Epithelial cell of proximal tubule (primary cell): ENCODE measurements at regions not wholly inside any gene's neighbourhood (a gene's known extent, or its start where the extent isn't known, plus 50 kb on each side); places are given as distances from the start of the nearest gene placed in this dataset.

Source experiments
- DNase-seq: peaks from one replicate; pipeline ENCODE4 v3.0.0-alpha.2; 2011; ENCODE audit warnings: low read depth
- H3K4me3 ChIP-seq: 2 replicates; pipeline ENCODE4 v1.5.1; 2011; ENCODE audit warnings: low read depth, mild to moderate bottlenecking, low read length
- CTCF ChIP-seq: conservative IDR thresholded peaks from 2 replicates; pipeline ENCODE4 v1.5.1; 2012; ENCODE audit warnings: low read depth, mild to moderate bottlenecking, low read length

DNA sequence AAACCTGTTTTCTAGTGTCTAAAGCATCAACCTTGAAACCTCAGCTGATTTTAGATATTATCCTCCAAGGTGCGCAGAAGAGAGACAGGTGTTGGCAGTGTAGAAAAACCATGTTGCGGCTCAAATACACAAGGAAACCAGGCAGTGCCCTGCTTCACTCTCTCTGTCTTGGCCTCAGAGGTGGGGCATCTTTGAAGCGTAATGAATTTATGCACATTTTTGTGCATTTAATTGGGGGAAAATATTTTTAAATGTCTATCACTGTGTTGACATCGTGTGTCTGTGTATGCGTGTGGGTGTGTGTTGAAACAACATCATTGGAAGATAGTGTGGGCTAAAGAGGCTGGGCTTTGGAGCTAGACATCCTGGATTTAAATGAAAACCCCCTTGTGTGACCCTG lies 334.0 kb upstream of the CHD6 start:
- no peak for DNase-seq
- no peak for TF ChIP-seq CTCF
- H3K4me3 ChIP-seq: no peak overlapping the region

GRCh38 chr20:41951615-41952014 lies 333.4 kb upstream of the CHD6 start:
- no peak overlapping the region for H3K4me3 ChIP-seq
- no peak for DNase-seq
- no peak for TF ChIP-seq CTCF

GRCh38 chr20:41939659-41940058 lies 321.5 kb upstream of the CHD6 start:
- no peak overlapping the region for H3K4me3 ChIP-seq
- DNase-seq: no peak
- TF ChIP-seq CTCF: no peak

DNA sequence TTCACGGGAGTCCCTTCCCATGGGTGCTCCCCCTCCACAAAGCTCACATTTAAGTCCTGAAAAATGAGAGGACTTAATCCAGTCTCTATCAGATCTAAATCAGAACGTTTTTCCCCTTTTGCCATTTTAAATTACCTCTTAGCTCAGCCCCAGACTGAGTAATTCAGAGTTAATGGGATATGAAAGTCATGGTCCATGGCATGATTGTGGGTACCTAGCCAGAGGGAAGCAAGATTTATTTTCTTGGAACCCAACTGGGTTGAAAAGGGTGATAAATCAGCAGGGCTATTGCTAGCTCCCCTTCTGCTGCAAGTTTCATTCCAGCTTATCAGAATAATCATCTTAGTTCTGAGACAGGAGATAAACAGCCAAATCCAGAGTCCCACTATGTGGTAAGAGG lies 320.2 kb upstream of the CHD6 start:
- no peak for TF ChIP-seq CTCF
- H3K4me3 ChIP-seq: no peak overlapping the region
- no peak for DNase-seq

- H3K4me3 ChIP-seq: no peak overlapping the region
- no peak for TF ChIP-seq CTCF
- DNase-seq: no peak
Observed at GRCh38 chr20:41935259-41935791, 317.1 kb upstream of the CHD6 start.

DNA sequence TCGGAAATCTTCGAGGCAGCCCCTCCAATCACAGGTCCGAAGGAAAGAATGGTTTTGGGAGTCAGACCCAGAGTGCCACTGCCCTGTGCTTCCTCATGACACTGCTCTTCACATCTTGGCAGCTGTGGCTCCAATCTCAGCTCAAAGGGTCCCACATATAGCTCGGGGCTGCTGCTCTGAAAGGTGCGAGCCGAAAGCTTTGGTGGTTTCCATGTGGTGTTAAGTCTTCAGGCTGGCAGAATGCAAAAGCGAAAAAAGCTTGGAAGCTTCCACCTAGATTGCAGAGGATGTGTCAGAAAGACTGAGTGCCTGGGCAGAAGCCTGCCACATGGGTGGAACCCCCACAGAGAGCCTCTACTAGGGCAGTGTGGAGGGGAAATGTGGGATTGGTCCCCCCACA lies 314.3 kb upstream of the CHD6 start:
- no peak for TF ChIP-seq CTCF
- DNase-seq: no peak
- no peak overlapping the region for H3K4me3 ChIP-seq

GRCh38 chr20:41927655-41928054 lies 309.5 kb upstream of the CHD6 start:
- no peak for DNase-seq
- no peak overlapping the region for H3K4me3 ChIP-seq
- no peak for TF ChIP-seq CTCF
